NCI-H1930 (cell line): ENCODE measurements at regions not wholly inside any gene's neighbourhood (a gene's known extent, or its start where the extent isn't known, plus 50 kb on each side); places are given as distances from the start of the nearest gene placed in this dataset.
"Not testable (repeated sequence)": the region's sequence is repeated elsewhere in the genome, so short reads cannot be mapped to it uniquely, and the experiment has no call there.

Experiments used
- DNase-seq, 2 experiments: peaks; one replicate each; lab custom pipeline; 2025; lab: John Stamatoyannopoulos, UW

DNA sequence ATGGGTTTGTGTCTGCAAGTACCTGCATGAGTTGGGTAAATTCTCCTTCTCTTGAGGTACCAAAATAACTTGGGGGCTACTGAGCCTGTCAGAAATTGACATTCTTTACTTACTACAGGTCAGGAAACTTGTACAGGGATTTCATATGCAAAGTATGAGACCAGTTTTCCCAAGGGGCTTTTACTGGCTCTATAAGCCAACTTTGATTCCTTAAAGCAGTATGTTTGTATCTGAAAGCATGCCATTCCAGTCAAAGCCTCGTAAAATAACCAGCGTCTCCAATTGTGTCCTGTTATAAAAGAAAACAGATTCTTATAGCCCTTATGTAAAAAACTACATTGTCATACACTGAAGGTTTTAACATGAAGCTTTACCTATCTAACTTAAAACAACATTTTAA lies 90.2 kb downstream of the ZNF467 start:
- no peak for DNase-seq

DNA sequence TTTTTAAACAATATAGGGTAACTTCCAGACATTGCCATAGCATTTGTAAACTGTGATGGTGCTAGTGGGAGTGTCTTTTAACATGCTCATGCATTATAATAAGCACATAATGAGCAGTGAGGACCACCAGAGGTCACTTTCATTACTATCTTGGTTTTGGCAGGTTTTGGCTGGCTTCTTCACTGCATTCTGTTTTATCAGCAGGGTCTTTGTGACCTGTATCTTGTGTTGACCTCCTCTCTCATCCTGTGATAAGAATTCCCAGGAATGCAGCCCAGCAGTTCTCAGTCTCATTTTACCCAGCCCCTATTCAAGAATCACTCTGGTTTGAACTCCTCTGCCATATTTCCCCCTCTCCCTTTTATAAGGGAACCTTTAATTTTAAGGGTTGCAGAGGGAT lies 91.3 kb downstream of the ZNF467 start:
- DNase-seq, result no peak

DNA sequence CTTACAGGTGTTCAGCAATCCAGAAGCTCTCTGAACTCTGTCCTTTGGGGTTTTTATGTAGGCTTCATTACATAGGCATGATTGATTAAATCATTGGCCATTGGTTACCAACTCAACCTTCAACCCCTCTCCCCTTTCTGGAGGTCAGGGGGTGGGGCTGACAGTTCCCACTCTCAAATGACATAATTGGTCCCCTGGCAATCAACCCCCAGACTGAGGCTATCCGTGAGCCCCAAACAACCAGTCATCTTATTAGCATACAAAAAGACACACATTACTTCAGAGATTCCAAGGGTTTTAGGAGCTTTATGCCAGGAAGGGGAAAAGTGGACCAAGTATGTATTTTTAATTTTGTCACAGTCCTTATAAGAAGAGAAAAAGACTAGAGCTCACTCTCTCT lies 92.1 kb downstream of the ZNF467 start:
- no peak for DNase-seq

DNA sequence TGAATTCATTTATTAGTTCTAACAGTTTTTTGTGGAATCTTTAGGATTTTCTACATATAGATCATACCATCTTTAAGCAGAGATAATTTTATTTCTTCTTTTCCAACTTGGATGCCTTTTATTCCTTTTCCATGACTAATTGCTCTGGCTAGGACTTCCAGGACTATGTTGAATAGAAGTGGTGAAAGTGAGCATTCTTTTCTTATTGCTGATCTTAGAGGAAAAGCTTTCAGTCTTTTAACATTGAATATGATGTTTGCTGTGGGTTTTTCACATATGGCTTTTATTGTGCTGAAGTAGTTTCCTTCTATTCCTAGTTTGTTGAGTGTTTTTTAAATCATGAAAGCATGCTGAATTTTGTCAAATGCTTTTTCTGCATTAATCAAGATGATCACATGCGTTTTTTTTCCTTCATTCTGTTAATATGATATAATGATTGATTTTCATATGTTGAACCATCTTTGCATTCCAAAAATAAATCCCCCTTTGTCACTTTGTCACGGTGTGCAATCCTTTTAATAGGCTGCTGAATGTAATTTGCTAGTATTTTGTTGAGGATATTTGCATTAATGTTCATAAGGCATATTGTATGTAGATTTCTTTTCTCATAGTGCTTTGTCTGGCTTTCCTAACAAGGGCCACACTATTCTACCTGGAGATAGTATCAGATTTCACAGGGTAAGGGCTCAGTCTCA lies 92.9 kb downstream of the ZNF467 start:
- DNase-seq, result no peak

DNA sequence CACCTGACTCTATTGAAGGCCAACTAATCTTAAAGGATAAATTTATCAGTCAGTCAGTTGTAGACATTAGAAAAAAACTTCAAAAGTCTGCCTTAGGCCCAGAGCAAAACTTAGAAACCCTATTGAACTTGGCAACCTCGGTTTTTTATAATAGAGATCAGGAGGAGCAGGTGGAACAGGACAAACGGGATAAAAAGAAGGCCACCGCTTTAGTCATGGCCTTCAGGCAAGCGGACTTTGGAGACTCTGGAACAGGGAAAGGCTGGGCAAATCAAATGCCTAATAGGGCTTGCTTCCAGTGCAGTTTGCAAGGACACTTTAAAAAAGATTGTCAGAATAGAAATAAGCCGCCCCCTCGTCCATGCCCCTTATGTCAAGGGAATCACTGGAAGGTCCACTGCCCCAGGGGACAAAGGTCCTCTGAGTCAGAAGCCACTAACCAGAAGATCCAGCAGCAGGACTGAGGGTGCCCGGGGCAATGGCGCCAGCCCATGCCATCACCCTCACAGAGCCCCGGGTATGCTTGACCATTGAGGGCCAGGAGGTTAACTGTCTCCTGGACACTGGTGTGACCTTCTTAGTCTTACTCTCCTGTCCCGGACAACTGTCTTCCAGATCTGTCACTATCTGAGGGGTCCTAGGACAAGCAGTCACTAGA lies 98.5 kb downstream of the ZNF467 start:
- not testable (repeated sequence) for DNase-seq

DNA sequence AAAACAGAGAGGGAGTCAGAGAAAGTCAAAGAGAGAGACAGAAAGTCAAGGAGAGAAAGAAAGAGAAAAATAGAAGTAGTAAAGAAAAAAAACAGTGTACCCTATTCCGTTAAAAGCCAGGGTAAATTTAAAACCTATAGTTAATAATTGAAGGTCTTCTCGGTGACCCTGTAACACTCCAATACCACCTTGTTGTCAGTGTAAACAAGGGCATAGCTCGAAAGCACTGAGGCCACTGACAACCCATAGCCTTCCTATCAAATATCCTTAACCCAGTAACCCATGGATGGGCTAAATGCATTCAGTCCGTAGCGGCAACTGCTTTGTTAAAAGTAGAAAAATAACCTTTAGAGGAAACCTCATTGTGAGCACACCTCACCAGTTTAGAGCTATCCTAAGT lies 100.4 kb downstream of the ZNF467 start:
- no peak for DNase-seq

DNA sequence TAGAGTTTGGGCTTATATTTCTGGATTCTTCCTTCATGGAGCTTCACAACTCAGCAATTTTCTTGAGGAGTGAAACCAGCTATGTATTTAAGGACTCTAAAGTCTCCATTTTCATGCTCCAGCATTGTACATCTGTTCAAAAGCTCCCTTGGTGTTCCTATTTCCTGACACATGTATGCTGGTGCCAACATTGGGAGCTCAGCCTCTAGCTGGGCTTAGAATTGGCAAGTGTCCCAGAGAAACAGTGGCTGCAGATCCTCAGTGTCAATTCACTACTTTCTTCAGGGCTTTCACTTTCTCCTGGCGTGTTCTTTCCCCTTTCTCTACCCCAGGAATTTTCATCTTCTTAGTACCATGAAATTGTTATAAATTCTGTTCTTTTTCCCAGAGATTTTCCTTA lies 103.1 kb downstream of the ZNF467 start:
- no peak for DNase-seq

DNA sequence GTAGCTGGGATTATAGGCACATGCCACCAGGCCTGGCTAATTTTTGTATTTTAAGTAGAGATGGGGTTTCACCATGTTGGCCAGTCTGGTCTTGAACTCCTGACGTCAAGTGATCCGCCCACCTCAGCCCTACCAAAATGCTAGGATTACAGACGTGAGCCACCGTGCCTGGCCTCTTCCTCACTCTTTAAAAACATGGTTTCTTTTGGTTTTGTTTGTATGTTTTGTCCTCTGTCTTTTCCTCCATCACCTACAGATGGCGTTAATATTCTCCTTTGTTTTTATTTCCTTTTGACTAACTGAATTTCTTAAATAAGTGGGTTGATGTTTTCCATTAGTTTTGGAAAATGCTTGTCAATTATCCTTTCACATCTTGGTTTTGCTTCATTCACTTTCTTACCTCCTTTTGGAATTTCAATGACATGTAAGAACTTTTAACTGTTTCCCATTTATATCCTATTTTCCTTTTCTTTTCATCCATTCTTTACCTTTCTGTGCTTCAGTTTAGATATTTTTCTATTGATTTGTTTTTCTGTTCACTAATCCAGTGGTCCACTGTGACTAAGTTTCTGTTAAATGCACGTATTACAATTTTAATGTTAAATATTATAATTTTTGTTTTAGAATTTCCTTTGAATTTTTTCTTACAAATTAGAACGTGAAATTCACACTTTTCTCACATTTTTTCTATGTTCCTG lies 104.1 kb downstream of the ZNF467 start:
- DNase-seq, result no peak

DNA sequence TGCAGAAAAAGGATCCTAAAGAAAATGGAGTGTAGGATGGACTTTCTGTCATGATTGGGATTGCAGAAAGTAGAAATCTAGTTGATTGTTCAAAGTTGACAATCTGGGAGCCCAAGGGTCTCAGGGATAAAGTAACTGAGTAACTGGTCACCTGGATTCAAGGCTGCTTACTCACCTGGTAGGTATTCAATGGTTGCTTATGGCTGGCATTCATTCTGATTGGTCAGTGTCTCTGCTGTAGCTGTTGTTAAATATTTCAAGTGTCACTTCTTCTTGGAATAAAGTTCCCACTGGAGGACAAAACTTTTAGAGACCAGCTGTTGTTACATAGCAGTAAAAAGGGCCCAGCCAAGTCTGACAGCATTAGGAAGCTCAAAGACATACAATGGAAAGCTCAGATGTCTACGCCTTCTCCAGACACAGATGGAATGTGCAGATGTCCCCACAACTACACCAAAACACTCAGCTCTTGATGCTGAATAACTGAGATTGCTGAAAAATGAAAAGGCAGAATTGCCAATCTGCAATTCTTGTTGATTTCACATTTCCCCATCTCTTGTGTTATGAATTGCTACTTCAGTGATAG lies 106.9 kb downstream of the ZNF467 start:
- no peak for DNase-seq

DNA sequence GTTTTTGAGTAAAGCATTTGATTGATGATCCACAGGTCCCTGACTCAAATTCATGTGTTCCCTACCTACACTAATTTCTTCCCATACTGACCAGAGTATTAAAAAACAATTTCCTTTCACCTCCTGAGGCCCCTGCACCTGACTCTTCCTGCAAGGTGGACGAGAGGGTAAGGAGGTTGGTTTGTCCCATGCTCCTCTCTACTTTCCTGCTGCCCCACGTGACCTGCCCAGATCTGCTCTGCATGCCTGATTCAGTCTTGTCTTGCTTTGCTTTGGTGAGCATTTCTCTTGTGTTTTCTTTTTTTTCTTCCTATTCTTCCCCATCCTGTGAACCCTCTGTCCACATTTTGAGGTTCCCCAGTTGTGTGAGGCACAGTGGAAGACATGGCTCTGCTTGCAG lies 107.8 kb downstream of the ZNF467 start:
- not testable (repeated sequence) for DNase-seq

DNA sequence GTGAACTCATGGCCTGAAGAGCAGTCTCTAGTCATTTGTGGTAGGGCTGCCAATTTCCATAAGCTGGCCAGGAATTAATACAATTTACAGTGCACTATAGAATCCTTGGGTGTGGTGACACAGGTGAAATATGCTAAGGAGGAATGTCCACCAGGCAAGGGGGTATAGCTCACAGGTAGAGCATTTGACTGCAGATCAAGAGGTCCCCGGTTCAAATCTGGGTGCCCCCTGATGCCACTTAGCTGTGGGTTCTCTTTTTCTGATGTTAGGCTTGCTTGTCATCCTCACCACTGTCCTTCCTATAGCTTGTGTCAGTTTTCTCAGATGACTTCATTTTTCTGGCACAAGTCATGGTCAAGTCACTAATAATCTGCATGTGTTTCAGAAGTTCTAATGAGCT lies 108.7 kb downstream of the ZNF467 start:
- DNase-seq, result no peak

DNA sequence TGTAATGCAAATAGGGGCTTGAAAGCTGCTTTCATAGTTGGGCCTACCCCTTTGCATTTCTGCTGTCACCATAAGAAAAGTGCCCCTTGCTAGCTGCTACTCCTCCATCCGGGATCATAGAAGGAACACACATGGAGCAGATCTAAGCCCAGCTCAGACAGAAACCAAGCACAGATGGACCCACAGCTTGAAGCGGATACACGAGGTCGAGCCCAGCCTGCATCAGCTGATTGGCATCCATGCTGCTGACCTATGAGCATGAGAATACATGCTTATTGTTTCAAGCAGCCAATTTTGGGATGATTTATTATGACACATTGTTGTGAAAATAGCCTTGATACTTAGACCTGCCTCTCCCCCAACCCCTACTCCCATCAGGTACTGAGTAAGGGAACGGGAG lies 109.2 kb downstream of the ZNF467 start:
- no peak for DNase-seq

DNA sequence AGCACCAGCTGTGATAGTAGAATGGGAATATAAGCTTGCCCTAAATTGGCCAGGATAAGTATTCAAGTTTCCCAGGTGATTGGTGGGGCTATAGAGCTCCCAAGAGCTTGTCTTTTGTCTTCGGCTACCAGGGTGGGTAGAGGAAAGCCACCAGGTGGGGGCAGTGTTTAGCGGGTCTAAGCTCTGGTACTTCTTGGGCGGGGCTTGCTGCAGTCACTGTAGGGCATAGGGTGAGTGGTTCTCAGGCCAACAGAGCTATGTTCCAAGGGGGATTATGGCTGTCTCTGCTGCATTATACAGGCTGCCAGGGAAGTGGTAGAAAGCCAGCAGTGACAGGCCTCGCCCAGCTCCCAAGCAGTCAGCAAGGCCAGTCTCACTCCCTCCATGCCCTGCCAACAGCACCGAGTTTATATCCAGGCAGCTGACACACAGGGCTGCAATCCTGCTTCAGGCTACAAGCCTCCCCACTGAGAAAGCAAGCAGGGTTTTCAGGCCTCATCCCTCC lies 110.7 kb downstream of the ZNF467 start:
- DNase-seq, result peak in 1 of 2 experiments; percentile 12

DNA sequence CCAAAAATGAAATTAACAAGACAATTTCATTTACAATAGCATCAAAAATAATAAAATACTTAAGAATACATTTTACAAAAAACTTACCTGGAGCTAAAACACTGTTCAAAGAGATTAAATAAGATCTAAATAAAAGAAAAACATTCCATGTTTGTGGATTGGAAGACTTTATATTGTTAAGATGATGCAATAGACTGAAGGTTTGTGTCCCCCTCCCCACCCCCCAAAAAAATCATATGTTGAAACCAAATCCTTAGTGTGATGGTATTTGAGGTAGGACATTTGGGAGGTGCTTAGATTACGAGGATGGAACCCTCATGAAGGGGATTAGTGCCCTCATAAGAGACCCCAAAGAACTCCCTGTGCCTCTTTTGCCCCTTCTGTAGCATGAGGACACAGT lies 117.6 kb downstream of the ZNF467 start:
- DNase-seq, result no peak

DNA sequence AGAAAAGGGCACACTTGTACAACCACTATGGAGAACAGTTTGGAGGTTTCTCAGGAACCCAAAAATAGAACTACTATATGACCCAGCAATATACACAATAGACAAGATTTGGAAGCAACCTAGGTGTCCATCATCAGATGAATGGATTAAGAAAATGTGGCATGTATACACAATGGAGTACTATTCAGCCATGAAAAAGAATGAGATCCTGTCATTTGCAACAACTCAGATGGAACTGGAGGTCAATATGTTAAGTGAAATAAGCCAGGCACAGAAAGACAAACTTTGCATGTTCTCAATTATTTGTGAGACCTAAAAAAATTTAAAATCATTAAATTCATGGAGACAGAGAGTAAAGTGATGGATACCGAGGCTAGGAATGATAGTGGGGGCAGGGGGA lies 118.8 kb downstream of the ZNF467 start:
- DNase-seq, result no peak

DNA sequence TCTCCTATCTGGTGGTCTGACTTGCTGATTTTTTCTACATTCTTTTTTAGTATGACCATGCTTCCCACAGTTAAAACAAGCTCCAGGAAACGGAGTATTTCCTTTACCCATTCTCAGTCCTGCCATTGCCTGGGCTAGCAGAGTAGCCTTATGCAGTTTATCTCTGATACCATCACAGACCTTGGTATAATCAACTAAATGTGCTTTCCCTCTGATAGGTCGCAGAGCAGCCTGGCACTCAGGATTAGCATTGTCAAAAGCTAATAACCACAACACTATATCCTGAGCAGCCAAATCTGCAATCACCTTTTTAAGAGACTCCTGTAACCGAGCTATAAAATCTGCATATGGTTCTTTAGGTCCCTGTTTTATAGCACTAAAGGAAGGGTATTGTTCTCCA lies 123.2 kb downstream of the ZNF467 start:
- not testable (repeated sequence) for DNase-seq

DNA sequence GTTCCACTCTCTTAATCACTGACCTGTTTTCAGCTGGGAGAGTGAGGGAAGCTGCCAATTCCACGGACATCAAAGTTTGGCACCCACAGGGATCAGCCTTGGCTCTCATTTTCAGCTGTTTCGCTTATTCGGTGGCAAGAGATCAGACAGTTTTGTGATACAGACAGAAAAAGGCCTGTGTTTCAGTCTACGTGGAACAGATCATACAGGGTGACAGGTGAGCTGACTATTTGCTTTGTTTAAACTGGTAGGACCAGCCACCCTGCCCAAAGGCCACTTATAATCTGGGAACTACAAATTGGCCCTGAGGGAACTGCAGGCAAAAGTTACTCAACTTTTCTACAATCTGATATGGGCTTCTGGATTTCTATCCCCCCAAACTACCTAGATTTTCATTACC lies 128.6 kb downstream of the ZNF467 start:
- DNase-seq, result no peak

DNA sequence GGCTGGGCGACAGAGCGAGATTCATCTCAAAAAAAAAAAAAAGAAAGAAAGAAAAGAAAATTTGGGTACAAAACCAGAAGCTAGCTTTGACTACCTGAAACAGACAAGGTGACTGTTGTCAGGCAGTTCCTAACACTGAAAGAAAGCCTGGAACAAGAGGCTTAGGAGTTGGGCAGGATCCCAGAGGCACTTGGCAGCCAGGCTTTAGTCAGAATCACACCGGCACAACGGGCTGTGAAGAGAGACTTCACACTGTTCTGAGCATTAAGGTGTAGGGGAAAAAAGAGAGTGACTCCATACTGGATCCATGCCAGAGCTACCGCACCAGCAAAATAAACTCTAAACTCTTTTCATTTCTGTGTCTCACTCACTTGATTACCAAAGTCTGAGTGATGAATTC lies 130.8 kb downstream of the ZNF467 start:
- DNase-seq, result no peak

DNA sequence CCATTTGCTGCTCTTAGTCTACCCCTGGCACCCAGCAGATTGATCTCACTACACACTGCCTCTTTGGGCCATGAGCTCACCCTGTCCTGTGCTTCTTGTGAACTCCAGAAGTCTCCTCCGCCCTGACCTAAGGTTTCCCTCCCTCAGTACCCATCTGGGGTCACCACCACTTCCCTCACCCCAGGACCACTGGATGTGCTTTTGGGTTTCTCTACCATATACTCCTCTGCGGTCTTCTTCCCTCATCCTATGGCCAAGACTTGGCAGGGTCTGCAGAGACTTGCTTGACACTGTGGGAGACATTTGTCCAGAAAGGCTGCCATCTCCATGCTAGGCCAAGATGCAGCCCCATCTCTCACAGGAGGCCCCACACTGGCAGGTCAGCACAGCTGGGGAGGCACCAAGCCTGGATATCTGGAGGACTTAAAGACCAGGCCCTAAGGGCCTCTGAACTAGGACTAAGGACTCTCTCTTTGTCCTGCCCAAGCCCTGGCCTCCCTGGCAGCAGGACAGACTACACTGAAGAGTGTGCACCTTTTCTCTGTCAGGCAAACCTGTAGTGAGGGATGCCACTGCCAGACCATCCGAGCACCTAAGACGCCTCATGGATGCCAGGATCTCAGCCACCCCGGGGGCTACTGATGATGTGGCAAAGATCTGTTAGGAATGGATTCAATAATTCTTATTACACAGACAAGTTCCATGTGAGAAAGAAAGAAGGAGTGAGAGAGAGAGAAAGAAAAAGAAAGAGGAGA lies 134.6 kb downstream of the ZNF467 start:
- DNase-seq, result no peak

DNA sequence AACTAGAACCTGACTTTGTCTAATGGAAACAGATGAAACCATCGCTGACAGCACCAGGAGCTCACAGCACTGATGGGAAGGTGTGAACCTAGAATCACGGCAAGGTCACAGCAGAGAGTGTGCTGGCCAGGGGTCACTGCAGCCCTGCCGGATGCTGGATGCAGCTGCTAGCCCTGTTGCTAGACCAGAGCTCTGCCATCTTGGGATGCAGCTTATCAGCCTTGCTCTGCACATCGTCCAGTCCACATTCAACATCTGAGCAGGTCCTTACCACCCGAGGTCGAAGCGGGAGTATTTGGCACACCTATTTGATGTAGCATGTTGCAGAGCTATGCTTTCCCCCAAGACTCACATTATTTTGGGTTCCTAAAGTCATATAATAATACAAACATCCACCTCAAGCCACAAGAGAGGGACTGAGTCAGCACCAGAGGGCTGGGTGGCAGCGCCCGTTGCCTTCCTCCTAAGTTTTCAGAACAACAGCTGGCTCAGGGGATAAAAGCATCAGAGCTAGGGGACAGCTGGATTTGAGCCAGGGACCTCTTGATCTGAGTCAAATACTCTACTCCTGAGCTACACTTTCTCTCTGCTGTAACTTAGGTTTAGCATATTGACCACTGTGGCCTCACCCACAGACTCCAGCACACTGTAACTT lies 135.3 kb downstream of the ZNF467 start:
- no peak for DNase-seq

DNA sequence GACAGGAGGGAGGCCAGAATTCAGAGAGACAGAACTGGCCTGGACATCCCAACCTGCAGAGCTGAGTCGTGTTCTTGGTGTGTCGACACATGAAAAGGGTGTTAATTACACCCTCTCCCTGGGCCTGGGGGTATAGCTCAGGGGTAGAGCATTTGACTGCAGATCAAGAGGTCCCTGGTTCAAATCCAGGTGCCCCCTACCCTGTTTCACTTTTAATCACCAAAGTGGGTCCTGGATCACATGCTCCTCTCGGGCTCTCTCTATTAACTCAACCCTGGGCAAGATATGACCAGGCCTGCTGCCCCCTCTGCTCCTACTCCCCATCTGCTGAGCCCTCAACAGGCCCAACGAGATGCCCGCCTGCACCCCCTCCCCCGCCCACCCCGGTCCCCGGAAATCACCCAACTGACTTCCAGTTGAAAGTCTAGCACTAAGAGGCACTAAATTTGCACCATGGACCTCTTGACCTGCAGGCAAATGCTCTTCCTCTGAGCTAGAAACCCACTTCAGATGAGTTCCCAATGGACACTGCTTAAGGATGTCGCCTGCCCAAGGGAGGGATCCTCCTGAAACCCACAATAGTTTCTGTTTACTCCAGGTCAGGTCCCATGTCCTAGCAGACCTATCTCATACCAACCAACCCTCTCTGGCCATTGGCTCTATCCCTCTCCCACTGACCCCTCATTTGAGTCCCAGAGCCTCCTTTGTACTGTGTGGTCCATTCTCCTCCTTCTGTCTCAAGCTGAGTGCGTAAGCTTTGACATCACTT lies 137.6 kb downstream of the ZNF467 start:
- no peak for DNase-seq
